HG03457 (cell line): ENCODE measurements at regions not wholly inside any gene's neighbourhood (a gene's known extent, or its start where the extent isn't known, plus 50 kb on each side); places are given as distances from the start of the nearest gene placed in this dataset.
"Not testable (repeated sequence)": the region's sequence is repeated elsewhere in the genome, so short reads cannot be mapped to it uniquely, and the experiment has no call there.

Source experiments
- ATAC-seq: cut with Tn5 transposase; IDR thresholded peaks from one replicate; pipeline ENCODE4 v1.9.1; 2021; ENCODE audit warnings: moderate number of reproducible peaks; ENCODE audit not compliant: unreplicated experiment

- no peak for ATAC-seq
Observed at GRCh38 chr21:24634749-24635148, 972.5 kb downstream of the MRPL39 start.

- no peak for ATAC-seq
Observed at GRCh38 chr21:24628536-24628935, 978.7 kb downstream of the MRPL39 start.

- no peak for ATAC-seq
Observed at GRCh38 chr21:24628046-24628445, 979.2 kb downstream of the MRPL39 start.

GRCh38 chr21:24617819-24618218 is 989.5 kb downstream of the MRPL39 start:
- ATAC-seq = no peak

- ATAC-seq = no peak
Observed at GRCh38 chr21:24594082-24594481, 1013.2 kb downstream of the MRPL39 start.

- no peak for ATAC-seq
Observed at GRCh38 chr21:24590261-24590660, 1017.0 kb downstream of the MRPL39 start.

GRCh38 chr21:24583473-24583872 is 1023.8 kb downstream of the MRPL39 start:
- no peak for ATAC-seq

- ATAC-seq = no peak
Observed at GRCh38 chr21:24577301-24577700, 1030.0 kb downstream of the MRPL39 start.

GRCh38 chr21:24561291-24561690 is 1046.0 kb downstream of the MRPL39 start:
- no peak for ATAC-seq

- ATAC-seq = no peak
Observed at GRCh38 chr21:24552491-24552890, 1054.8 kb downstream of the MRPL39 start.

- ATAC-seq = no peak
Observed at GRCh38 chr21:24545807-24546361, 1061.4 kb downstream of the MRPL39 start.

GRCh38 chr21:24514081-24514733 is 1093.1 kb downstream of the MRPL39 start:
- ATAC-seq = no peak

GRCh38 chr21:24509131-24509530 is 1098.2 kb downstream of the MRPL39 start:
- no peak for ATAC-seq

GRCh38 chr21:24486973-24487372 is 1120.3 kb downstream of the MRPL39 start:
- no peak for ATAC-seq

- ATAC-seq = not testable (repeated sequence)
Observed at GRCh38 chr21:24483361-24483760, 1123.9 kb downstream of the MRPL39 start.

GRCh38 chr21:24470852-24471251 is 1136.4 kb downstream of the MRPL39 start:
- no peak for ATAC-seq

GRCh38 chr21:24456358-24456757 is 1150.9 kb downstream of the MRPL39 start:
- no peak for ATAC-seq

GRCh38 chr21:24450119-24450518 is 1157.2 kb downstream of the MRPL39 start:
- no peak for ATAC-seq

GRCh38 chr21:24445517-24445916 is 1161.8 kb downstream of the MRPL39 start:
- no peak for ATAC-seq

GRCh38 chr21:24444736-24445135 is 1162.5 kb downstream of the MRPL39 start:
- ATAC-seq = no peak

- no peak for ATAC-seq
Observed at GRCh38 chr21:24436236-24436635, 1171.0 kb downstream of the MRPL39 start.

GRCh38 chr21:24428591-24429199 is 1178.6 kb downstream of the MRPL39 start:
- ATAC-seq = peak; percentile 90
